Thyroid gland (tissue), 4 donors: ENCODE measurements at regions not wholly inside any gene's neighbourhood (a gene's known extent, or its start where the extent isn't known, plus 50 kb on each side); places are given as distances from the start of the nearest gene placed in this dataset.

Experiments used
- DNase-seq, 2 donors: peaks; one replicate each; pipeline ENCODE4 v3.0.0-alpha.2; 2019
- H3K27ac ChIP-seq, 3 donors: fragments of 200-600 bp; sonication (generic); 1 replicate in 2 of 3; 2 replicates in 1 of 3; pipeline ENCODE4 v1.5.1; 2016 to 2019; ENCODE audit warnings: mild to moderate bottlenecking in 1 of 3, moderate library complexity in 1 of 3
- H3K27me3 ChIP-seq: fragments of 200-600 bp; sonication (generic); one replicate; pipeline ENCODE4 v1.5.1; 2019
- H3K36me3 ChIP-seq, 2 donors: fragments of 200-600 bp; sonication (generic); one replicate each; pipeline ENCODE4 v1.5.1; 2016 to 2019
- H3K4me1 ChIP-seq, 2 donors: fragments of 200-600 bp; sonication (generic); one replicate each; pipeline ENCODE4 v1.5.1; 2017 to 2019
- H3K4me3 ChIP-seq, 3 donors: fragments of 200-600 bp; sonication (generic); replicated peaks in 1 of 3; 1 replicate in 2 of 3; 2 replicates in 1 of 3; pipeline ENCODE4 v1.5.1; 2016; ENCODE audit warnings: mild to moderate bottlenecking in 1 of 3
- H3K9me3 ChIP-seq: fragments of 200-600 bp; sonication (generic); one replicate; pipeline ENCODE4 v1.5.1; 2017
- POLR2A ChIP-seq, 2 donors: fragments of 450-650 bp; IDR thresholded peaks; one replicate each; pipeline ENCODE4 v1.6.1; 2017; ENCODE audit warnings: antibody characterized with exemption in 2 of 2, mild to moderate bottlenecking in 2 of 2, moderate library complexity in 1 of 2
- WGBS, 2 donors: methylation state at CpG; one replicate each; pipeline ENCODE4 v1.1.5; 2017; 5-methylcytosine and 5-hydroxymethylcytosine counted together
- intact Hi-C: fragments of 100-400 bp; cut with DNase I; formaldehyde crosslinking; loops from one replicate; pipeline ENCODE4 v1.15.1; 2023
- TF ChIP-seq, protein P1 (sequence below), 6 experiments: fragments of 200-600 bp in 3 of 6; fragments of 450-650 bp in 3 of 6; sonication (generic) in 3 of 6; IDR thresholded peaks; one replicate each; pipeline ENCODE4 v1.5.1; 2016 to 2019; ENCODE audit warnings: antibody characterized with exemption in 6 of 6, mild to moderate bottlenecking in 2 of 6, inconsistent platforms in 1 of 6, moderate library complexity in 1 of 6

DNA sequence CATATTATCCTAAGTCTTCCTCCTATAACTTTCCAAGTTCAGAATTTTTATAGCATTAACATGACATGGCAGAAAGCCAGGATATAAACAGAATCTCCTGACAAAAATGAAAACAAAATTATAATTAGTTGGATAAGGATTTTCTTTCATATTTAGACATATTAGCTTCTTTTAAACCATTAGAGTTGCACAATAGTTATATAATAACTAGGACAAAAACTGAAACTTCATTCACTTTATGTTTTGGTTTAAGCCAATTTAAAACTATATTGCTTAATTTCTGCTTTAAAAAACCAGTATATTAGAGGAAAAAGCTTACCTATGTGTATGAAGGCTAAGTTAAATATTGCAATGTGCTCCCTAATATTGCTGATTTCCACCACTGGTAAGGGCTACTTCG, 254.8 kb downstream of the GPD2 start:
- Histone ChIP-seq H3K4me3 (no peak overlapping the region), H3K9me3 (no peaks in the 10 kb centered on the region), H3K27ac (no peak overlapping the region), H3K27me3 (no peaks in the 10 kb centered on the region), H3K36me3 (no peaks in the 10 kb centered on the region), H3K4me1 (no peaks in the 10 kb centered on the region)
- intact Hi-C loops: no loop called here
- TF ChIP-seq, protein P1, sequence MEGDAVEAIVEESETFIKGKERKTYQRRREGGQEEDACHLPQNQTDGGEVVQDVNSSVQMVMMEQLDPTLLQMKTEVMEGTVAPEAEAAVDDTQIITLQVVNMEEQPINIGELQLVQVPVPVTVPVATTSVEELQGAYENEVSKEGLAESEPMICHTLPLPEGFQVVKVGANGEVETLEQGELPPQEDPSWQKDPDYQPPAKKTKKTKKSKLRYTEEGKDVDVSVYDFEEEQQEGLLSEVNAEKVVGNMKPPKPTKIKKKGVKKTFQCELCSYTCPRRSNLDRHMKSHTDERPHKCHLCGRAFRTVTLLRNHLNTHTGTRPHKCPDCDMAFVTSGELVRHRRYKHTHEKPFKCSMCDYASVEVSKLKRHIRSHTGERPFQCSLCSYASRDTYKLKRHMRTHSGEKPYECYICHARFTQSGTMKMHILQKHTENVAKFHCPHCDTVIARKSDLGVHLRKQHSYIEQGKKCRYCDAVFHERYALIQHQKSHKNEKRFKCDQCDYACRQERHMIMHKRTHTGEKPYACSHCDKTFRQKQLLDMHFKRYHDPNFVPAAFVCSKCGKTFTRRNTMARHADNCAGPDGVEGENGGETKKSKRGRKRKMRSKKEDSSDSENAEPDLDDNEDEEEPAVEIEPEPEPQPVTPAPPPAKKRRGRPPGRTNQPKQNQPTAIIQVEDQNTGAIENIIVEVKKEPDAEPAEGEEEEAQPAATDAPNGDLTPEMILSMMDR (IDR thresholded peaks at IDR 0.05): no peak
- TF ChIP-seq POLR2A (IDR thresholded peaks at IDR 0.05): no peak
- no peak for DNase-seq
- 81 to 88% methylated on average over 1 of the region's 1 CpG for WGBS, 2 donors

DNA sequence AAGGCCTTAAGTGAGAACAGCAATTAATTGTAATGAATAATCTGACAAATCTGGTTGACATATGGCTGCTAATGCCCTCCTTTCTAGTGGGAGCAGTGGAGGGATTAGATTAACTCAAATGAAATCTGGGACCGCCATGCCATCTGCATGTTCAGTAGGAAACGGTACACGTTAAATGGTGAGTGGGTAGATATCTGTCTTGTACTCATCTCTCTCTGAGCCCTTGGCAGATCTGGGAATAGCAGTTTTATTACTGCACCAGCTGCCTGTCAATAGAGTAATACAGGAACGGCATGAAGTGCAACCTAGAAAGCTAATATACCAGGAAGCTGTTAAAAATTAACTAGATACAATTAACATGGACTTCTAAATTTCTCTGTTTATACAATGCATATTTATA, 258.8 kb downstream of the GPD2 start:
- no peak for TF ChIP-seq POLR2A (IDR thresholded peaks at IDR 0.05)
- TF ChIP-seq, protein P1 (IDR thresholded peaks at IDR 0.05): no peak
- no peaks in the 10 kb centered on the region for H3K9me3 ChIP-seq
- H3K36me3 ChIP-seq: no peaks in the 10 kb centered on the region
- intact Hi-C loops: no loop called here
- H3K27me3 ChIP-seq: no peaks in the 10 kb centered on the region
- DNase-seq: no peak
- no peak overlapping the region for H3K27ac ChIP-seq
- H3K4me3 ChIP-seq: no peak overlapping the region
- WGBS, 2 donors: 93 to 97% methylated on average over 4 of the region's 4 CpGs
- no peaks in the 10 kb centered on the region for H3K4me1 ChIP-seq

DNA sequence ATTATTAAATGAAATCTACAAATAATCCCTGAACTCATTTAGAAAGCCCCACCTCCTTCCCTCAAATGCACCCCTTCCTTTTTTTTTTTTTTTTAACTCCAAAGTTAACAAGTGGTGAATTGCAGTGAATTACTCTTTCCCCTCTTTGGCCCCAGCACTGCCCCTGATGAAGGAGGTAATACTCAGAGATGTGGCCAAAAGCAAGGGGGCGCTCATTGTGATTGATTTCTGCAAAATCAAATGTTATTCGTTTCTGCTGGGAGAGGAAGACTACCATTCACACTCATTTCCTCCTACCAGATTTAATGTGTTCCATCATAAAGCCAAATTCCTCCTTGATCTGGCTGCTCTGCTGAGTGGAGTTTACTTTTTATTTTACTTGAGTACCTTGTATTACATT, 259.4 kb downstream of the GPD2 start:
- intact Hi-C loops: no loop called here
- H3K9me3 ChIP-seq: no peaks in the 10 kb centered on the region
- no peak overlapping the region for H3K27ac ChIP-seq
- H3K4me3 ChIP-seq: no peak overlapping the region
- DNase-seq: no peak
- no peak for TF ChIP-seq POLR2A (IDR thresholded peaks at IDR 0.05)
- TF ChIP-seq, protein P1 (IDR thresholded peaks at IDR 0.05): no peak
- H3K4me1 ChIP-seq: no peaks in the 10 kb centered on the region
- WGBS, 2 donors: 75 to 78% methylated on average over 2 of the region's 2 CpGs
- H3K36me3 ChIP-seq: no peaks in the 10 kb centered on the region
- H3K27me3 ChIP-seq: no peaks in the 10 kb centered on the region

DNA sequence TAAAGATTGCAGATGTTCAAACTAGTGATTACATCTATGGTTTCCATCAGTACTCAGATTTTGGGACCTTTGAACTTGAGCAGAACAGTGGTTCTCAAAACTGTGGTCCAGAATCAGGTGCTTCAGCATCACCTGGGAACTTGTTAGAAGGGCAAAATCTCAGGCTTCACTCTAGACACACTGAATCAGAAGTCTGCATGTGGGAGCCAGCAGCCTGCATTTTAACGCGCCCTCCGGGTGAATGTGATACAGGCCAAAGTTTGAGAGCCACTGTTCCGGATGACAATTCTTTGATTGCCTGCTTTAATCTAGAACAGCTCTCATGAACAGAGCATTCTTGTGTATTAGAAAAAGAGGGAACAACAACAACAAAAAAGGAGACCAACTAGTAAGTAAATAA, 261.7 kb downstream of the GPD2 start:
- Histone ChIP-seq H3K4me1 (no peaks in the 10 kb centered on the region), H3K36me3 (no peaks in the 10 kb centered on the region), H3K4me3 (no peak overlapping the region), H3K9me3 (no peaks in the 10 kb centered on the region), H3K27ac (no peak overlapping the region), H3K27me3 (no peaks in the 10 kb centered on the region)
- no peak for TF ChIP-seq POLR2A (IDR thresholded peaks at IDR 0.05)
- TF ChIP-seq, protein P1 (IDR thresholded peaks at IDR 0.05): no peak
- intact Hi-C loops: no loop called here
- WGBS, 2 donors: 56 to 75% methylated on average over 4 of the region's 4 CpGs
- DNase-seq: no peak

DNA sequence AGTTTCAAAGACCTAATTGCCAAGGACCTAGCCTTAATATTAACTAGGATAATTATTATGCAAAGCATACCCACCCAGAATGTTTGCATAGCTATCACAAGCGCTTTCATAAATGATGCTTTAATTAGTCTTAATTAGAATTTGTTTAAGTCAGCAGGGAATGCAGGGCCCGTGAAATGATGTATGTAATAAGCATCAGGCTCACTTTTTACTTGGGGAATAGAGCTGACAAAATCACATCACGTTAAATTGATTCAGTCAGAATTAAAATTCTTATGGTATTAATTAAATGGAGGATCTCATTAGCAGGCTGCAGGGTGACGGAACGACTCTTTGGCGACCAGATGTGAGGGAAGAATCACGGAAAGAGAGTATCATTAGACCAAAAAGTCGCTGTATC, 264.5 kb downstream of the GPD2 start:
- Histone ChIP-seq H3K4me3 (no peak overlapping the region), H3K4me1 (no peaks in the 10 kb centered on the region), H3K36me3 (no peaks in the 10 kb centered on the region), H3K27me3 (no peaks in the 10 kb centered on the region), H3K9me3 (no peaks in the 10 kb centered on the region), H3K27ac (no peak overlapping the region)
- no peak for TF ChIP-seq POLR2A (IDR thresholded peaks at IDR 0.05)
- TF ChIP-seq, protein P1 (IDR thresholded peaks at IDR 0.05): no peak
- intact Hi-C loops: no loop called here
- no peak for DNase-seq
- WGBS, 2 donors: 85% methylated on average over 8 of the region's 8 CpGs
